ENCODE measurements at regions not wholly inside any gene's neighbourhood (a gene's known extent, or its start where the extent isn't known, plus 50 kb on each side); places are given as distances from the start of the nearest gene placed in this dataset.

DNA sequence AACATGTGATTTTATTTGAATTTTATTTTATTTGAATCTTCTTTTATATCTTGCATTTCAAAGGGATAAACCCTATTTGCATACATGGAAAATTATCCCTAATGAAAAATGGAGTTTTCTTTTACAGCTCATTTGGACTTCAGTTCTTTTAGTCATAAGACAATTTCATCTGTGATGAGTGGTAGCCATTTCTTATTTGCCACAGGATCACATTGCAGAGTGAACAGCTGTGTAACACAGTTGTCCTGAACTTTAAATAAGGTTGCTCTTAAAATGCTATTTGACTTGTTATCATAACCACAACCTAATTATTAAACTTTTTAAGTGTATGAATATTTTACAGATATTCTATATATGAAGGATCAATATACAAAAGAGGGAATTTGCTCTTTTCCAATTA is 221.7 kb upstream of the ROPN1 start:
- Histone ChIP-seq H3K9me2 (replicated peaks; ENCODE audit: insufficient read depth, low read length) (no peaks in the 10 kb centered on the region), H3K79me2 (ENCODE audit: low read length) (no peaks in the 10 kb centered on the region), H2AFZ (ENCODE audit: low read length) (no peak overlapping the region), H3K4me2 (ENCODE audit: low read depth, low read length) (no peak overlapping the region), H3K27ac (ENCODE audit: low read length) (no peak overlapping the region), H3K36me3 (replicated peaks; ENCODE audit: insufficient read depth, low read length) (no peaks in the 10 kb centered on the region), H3K4me3 (ENCODE audit: low read length) (no peak overlapping the region), H3K9me3 (replicated peaks; ENCODE audit: insufficient read depth, low read length) (no peaks in the 10 kb centered on the region), H3K27me3 (replicated peaks; ENCODE audit: insufficient read depth, low read length) (no peaks in the 10 kb centered on the region), H4K20me1 (ENCODE audit: insufficient read depth, low read length) (no peaks in the 10 kb centered on the region), H3F3A (ENCODE audit: insufficient read depth, low read length) (no peaks in the 10 kb centered on the region), H3K9ac (ENCODE audit: low read length) (no peak overlapping the region), H3K4me1 (ENCODE audit: low read length) (no peaks in the 10 kb centered on the region)
- DNase-seq: no peak
- TF ChIP-seq, protein P1, sequence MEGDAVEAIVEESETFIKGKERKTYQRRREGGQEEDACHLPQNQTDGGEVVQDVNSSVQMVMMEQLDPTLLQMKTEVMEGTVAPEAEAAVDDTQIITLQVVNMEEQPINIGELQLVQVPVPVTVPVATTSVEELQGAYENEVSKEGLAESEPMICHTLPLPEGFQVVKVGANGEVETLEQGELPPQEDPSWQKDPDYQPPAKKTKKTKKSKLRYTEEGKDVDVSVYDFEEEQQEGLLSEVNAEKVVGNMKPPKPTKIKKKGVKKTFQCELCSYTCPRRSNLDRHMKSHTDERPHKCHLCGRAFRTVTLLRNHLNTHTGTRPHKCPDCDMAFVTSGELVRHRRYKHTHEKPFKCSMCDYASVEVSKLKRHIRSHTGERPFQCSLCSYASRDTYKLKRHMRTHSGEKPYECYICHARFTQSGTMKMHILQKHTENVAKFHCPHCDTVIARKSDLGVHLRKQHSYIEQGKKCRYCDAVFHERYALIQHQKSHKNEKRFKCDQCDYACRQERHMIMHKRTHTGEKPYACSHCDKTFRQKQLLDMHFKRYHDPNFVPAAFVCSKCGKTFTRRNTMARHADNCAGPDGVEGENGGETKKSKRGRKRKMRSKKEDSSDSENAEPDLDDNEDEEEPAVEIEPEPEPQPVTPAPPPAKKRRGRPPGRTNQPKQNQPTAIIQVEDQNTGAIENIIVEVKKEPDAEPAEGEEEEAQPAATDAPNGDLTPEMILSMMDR (IDR thresholded peaks at IDR 0.05; ENCODE audit: low read length): no peak
- no peak for TF ChIP-seq EZH2 (optimal IDR thresholded peaks at IDR 0.05; ENCODE audit: low read depth, low read length)
- no peak for TF ChIP-seq EZH2phosphoT487 (IDR thresholded peaks at IDR 0.05; ENCODE audit: low read length)

DNA sequence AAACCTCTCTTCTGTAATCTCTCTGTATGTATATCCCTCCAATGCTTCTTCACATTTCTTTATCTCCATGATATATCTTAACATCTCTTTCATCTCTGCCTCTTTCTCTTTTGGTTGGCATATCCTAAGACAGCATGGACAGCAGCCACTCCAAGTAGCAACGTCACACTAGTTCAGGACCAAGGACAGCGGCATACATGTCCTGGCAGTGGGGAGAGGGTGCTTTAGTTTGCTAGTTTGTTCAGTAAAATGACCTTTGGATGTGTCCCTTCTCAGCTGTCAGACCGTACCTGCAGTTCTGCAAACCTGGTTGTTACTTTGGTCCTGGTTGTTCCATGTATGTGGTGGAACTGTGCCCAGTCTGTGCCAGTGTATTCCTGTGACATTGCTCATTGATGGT is 225.6 kb upstream of the ROPN1 start:
- DNase-seq: peak; percentile 74
- Histone ChIP-seq H3K9ac (ENCODE audit: low read length) (no peak overlapping the region), H3K79me2 (ENCODE audit: low read length) (no peaks in the 10 kb centered on the region), H3K4me2 (ENCODE audit: low read depth, low read length) (no peak overlapping the region), H3K4me1 (ENCODE audit: low read length) (no peaks in the 10 kb centered on the region), H3K9me2 (replicated peaks; ENCODE audit: insufficient read depth, low read length) (no peaks in the 10 kb centered on the region), H3K27ac (ENCODE audit: low read length) (no peak overlapping the region), H3F3A (ENCODE audit: insufficient read depth, low read length) (no peaks in the 10 kb centered on the region), H3K9me3 (replicated peaks; ENCODE audit: insufficient read depth, low read length) (no peaks in the 10 kb centered on the region), H4K20me1 (ENCODE audit: insufficient read depth, low read length) (no peaks in the 10 kb centered on the region), H3K36me3 (replicated peaks; ENCODE audit: insufficient read depth, low read length) (no peaks in the 10 kb centered on the region), H3K27me3 (replicated peaks; ENCODE audit: insufficient read depth, low read length) (no peaks in the 10 kb centered on the region), H3K4me3 (ENCODE audit: low read length) (no peak overlapping the region), H2AFZ (ENCODE audit: low read length) (no peak overlapping the region)
- TF ChIP-seq EZH2phosphoT487 (IDR thresholded peaks at IDR 0.05; ENCODE audit: low read length) (no peak), EZH2 (optimal IDR thresholded peaks at IDR 0.05; ENCODE audit: low read depth, low read length) (no peak)
- TF ChIP-seq, protein P1 (IDR thresholded peaks at IDR 0.05; ENCODE audit: low read length): no peak

DNA sequence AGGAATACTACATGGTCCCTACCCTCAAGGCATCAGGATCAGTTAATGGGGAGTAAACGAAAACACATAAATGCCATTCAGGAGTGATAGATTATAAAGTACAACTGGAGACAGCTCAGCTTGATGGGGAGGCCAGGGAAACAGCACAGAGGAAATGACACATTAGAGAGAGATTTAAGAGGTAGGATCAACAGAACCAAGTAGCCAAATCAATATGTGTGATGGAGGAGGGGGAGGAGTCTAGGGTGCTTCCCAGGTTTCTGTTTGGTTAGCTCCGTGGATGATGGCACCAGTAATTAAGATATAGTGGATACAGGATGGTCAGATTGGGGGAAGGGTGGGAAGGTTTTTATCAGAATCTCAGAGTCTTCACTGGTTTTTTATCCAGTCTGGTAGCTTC is 229.5 kb upstream of the ROPN1 start:
- Histone ChIP-seq H3K4me3 (ENCODE audit: low read length) (no peak overlapping the region), H3K27me3 (replicated peaks; ENCODE audit: insufficient read depth, low read length) (no peaks in the 10 kb centered on the region), H3K9me2 (replicated peaks; ENCODE audit: insufficient read depth, low read length) (no peaks in the 10 kb centered on the region), H3K9ac (ENCODE audit: low read length) (no peak overlapping the region), H3K4me1 (ENCODE audit: low read length) (no peaks in the 10 kb centered on the region), H3K79me2 (ENCODE audit: low read length) (no peaks in the 10 kb centered on the region), H3K27ac (ENCODE audit: low read length) (no peak overlapping the region), H3F3A (ENCODE audit: insufficient read depth, low read length) (no peaks in the 10 kb centered on the region), H4K20me1 (ENCODE audit: insufficient read depth, low read length) (no peaks in the 10 kb centered on the region), H2AFZ (ENCODE audit: low read length) (no peak overlapping the region), H3K4me2 (ENCODE audit: low read depth, low read length) (no peak overlapping the region), H3K36me3 (replicated peaks; ENCODE audit: insufficient read depth, low read length) (no peaks in the 10 kb centered on the region), H3K9me3 (replicated peaks; ENCODE audit: insufficient read depth, low read length) (no peaks in the 10 kb centered on the region)
- DNase-seq: no peak
- TF ChIP-seq EZH2 (optimal IDR thresholded peaks at IDR 0.05; ENCODE audit: low read depth, low read length) (no peak), EZH2phosphoT487 (IDR thresholded peaks at IDR 0.05; ENCODE audit: low read length) (no peak)
- TF ChIP-seq, protein P1 (IDR thresholded peaks at IDR 0.05; ENCODE audit: low read length): no peak
